ENCODE measurements at regions not wholly inside any gene's neighbourhood (a gene's known extent, or its start where the extent isn't known, plus 50 kb on each side); places are given as distances from the start of the nearest gene placed in this dataset.

GRCh38 chr2:603427-603826, 73.8 kb downstream of the TMEM18 start:
- TF ChIP-seq CTCF (IDR thresholded peaks at IDR 0.05): no peak
- TF ChIP-seq EZH2 (IDR thresholded peaks at IDR 0.05): no peak
